HUES6 (cell line): ENCODE measurements at regions not wholly inside any gene's neighbourhood (a gene's known extent, or its start where the extent isn't known, plus 50 kb on each side); places are given as distances from the start of the nearest gene placed in this dataset.

Experiments
- H3K27ac ChIP-seq: 2 replicates; pipeline ENCODE4 v1.7.0; 2013; ENCODE audit warnings: low read depth, mild to moderate bottlenecking, low read length, inconsistent platforms
- H3K27me3 ChIP-seq: 2 replicates; pipeline ENCODE4 v1.6.1; 2013; ENCODE audit warnings: low read length; ENCODE audit not compliant: control insufficient read depth, insufficient read depth
- H3K36me3 ChIP-seq: 2 replicates; pipeline ENCODE4 v1.6.1; 2013; ENCODE audit warnings: low read length; ENCODE audit not compliant: control insufficient read depth, insufficient read depth
- H3K4me1 ChIP-seq: 2 replicates; pipeline ENCODE4 v1.6.1; 2013; ENCODE audit warnings: low read length; ENCODE audit not compliant: control insufficient read depth, insufficient read depth
- H3K4me3 ChIP-seq: 2 replicates; pipeline ENCODE4 v1.5.1; 2013; ENCODE audit warnings: low read depth, low read length
- H3K9ac ChIP-seq: one replicate; pipeline ENCODE4 v1.6.1; 2013; ENCODE audit warnings: mild to moderate bottlenecking, low read length
- H3K9me3 ChIP-seq: 2 replicates; pipeline ENCODE4 v1.6.1; 2013; ENCODE audit warnings: low read depth, low read length; ENCODE audit not compliant: control insufficient read depth, insufficient read depth

DNA sequence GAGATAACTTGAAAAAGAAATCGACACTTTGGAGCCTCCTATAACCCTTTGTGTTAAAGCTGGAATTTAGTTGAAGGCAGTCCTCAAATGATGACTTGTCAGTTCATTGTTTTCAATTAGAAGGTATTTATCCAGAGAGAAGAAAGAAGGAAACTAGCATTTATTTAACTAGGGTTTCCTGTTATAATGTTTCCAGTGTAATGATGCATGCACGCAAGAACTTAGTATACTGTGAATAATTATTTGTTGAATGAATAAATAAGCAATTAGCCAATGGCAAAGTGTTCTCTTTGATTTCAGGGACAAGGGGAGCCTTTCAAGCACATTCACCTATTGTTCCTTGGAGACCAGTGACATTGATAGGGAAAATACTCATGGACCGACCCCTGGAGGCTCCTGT lies 307.4 kb downstream of the KLF5 start:
- Histone ChIP-seq H3K9me3 (no peaks in the 10 kb centered on the region), H3K27ac (no peak overlapping the region), H3K27me3 (no peaks in the 10 kb centered on the region), H3K4me1 (no peaks in the 10 kb centered on the region), H3K4me3 (no peak overlapping the region), H3K9ac (no peak overlapping the region), H3K36me3 (no peaks in the 10 kb centered on the region)

DNA sequence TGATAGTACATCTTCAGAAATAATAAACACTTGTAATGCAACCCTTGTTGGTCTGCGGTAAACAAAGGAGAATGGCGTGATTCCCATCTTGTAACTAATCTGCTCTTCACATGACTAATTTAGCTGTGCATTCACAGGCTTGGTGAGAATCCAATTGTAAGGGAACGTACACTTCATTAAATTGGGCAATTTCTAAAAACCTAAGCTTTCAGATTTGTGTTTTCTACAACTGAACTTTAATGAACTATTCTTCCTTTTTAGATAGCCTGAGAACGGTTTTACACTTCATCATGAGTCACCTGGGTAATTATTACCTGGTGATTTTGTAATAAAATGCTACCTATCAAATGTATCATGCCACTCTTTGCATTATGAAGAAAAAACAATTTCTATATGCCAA lies 306.9 kb downstream of the KLF5 start:
- Histone ChIP-seq H3K36me3 (no peaks in the 10 kb centered on the region), H3K4me1 (no peaks in the 10 kb centered on the region), H3K4me3 (no peak overlapping the region), H3K27ac (no peak overlapping the region), H3K9ac (no peak overlapping the region), H3K9me3 (no peaks in the 10 kb centered on the region), H3K27me3 (no peaks in the 10 kb centered on the region)

DNA sequence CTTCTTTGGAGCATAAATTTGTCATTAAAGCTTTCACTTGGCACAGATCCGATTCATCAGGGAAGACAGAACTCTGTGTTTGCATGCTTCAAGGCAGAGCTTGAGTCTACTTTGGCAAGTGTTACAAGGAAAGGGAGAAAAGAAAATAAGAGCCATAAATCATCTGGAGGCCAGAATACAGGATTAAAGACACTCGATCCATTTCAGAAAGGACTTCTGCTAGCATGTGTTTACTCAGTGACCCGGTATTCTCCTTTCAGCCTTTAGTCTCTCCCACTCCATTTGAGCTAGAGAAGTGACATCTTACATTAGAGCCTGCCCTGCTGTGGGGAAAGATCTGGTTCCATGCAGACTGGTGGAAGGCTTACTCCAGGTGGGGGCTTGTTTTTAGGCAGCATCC lies 306.4 kb downstream of the KLF5 start:
- Histone ChIP-seq H3K9ac (no peak overlapping the region), H3K27ac (no peak overlapping the region), H3K4me3 (no peak overlapping the region), H3K36me3 (no peaks in the 10 kb centered on the region), H3K4me1 (no peaks in the 10 kb centered on the region), H3K9me3 (no peaks in the 10 kb centered on the region), H3K27me3 (no peaks in the 10 kb centered on the region)

GRCh38 chr13:73364736-73365135 lies 305.9 kb downstream of the KLF5 start:
- Histone ChIP-seq H3K27me3 (no peaks in the 10 kb centered on the region), H3K4me1 (no peaks in the 10 kb centered on the region), H3K36me3 (no peaks in the 10 kb centered on the region), H3K27ac (no peak overlapping the region), H3K9me3 (no peaks in the 10 kb centered on the region), H3K9ac (no peak overlapping the region), H3K4me3 (no peak overlapping the region)

DNA sequence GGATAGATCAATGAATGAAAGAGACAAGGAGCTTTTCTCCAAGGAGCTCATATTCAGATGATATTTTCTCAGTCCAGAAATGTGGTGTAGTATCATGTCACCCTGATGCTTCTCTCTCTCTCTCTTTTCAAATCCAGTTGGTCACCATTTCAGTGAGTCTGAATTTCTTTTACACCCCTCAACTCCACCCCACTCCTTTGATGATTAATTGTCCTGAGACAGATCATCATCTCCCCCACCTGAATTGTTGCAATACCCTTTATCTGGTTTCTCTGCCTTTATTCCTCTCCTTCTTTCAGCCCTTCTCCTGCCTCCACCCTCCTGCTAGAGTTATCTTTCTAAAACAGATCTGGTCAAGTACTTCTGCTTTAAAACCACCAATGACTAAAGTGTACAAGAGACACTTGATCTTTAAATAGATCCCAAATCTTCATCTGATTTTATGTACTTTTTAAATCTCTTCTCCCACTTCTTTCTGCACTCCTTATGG lies 299.8 kb downstream of the KLF5 start:
- Histone ChIP-seq H3K36me3 (no peaks in the 10 kb centered on the region), H3K9ac (no peak overlapping the region), H3K27me3 (no peaks in the 10 kb centered on the region), H3K27ac (no peak overlapping the region), H3K4me3 (no peak overlapping the region), H3K9me3 (no peaks in the 10 kb centered on the region), H3K4me1 (no peaks in the 10 kb centered on the region)

DNA sequence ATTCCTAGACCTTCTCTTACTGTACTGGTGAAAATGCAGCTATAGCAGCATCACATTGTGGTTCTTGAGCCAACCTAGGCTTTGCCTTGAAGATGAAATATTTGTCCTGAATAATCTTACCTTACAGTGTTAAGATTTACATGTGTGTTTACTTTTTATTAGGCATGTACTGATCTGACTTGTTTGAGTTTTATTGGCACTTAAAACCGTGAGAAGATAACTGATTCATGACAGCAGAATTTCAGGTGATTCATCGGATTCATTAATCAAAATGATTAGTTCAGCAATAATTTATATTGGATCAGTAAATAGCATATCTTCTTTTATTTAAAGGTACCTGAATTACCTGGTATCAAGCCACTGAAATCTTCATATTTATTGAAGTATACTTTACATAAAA lies 296.3 kb downstream of the KLF5 start:
- no peak overlapping the region for H3K27ac ChIP-seq
- no peaks in the 10 kb centered on the region for H3K9me3 ChIP-seq
- H3K27me3 ChIP-seq, result no peaks in the 10 kb centered on the region
- no peaks in the 10 kb centered on the region for H3K36me3 ChIP-seq
- no peak overlapping the region for H3K9ac ChIP-seq
- H3K4me3 ChIP-seq, result no peak overlapping the region
- no peaks in the 10 kb centered on the region for H3K4me1 ChIP-seq

- Histone ChIP-seq H3K27me3 (no peaks in the 10 kb centered on the region), H3K4me1 (no peaks in the 10 kb centered on the region), H3K4me3 (no peak overlapping the region), H3K9ac (no peak overlapping the region), H3K9me3 (no peaks in the 10 kb centered on the region), H3K27ac (no peak overlapping the region), H3K36me3 (no peaks in the 10 kb centered on the region)
Measured at GRCh38 chr13:73351730-73352129, 292.9 kb downstream of the KLF5 start.

GRCh38 chr13:73341748-73342147 lies 282.9 kb downstream of the KLF5 start:
- Histone ChIP-seq H3K36me3 (no peaks in the 10 kb centered on the region), H3K27me3 (no peaks in the 10 kb centered on the region), H3K9me3 (no peaks in the 10 kb centered on the region), H3K27ac (no peak overlapping the region), H3K4me3 (no peak overlapping the region), H3K4me1 (peaks cover 11% of the 10 kb centered on the region; the same call in 1 of the 2 replicates), H3K9ac (no peak overlapping the region)

DNA sequence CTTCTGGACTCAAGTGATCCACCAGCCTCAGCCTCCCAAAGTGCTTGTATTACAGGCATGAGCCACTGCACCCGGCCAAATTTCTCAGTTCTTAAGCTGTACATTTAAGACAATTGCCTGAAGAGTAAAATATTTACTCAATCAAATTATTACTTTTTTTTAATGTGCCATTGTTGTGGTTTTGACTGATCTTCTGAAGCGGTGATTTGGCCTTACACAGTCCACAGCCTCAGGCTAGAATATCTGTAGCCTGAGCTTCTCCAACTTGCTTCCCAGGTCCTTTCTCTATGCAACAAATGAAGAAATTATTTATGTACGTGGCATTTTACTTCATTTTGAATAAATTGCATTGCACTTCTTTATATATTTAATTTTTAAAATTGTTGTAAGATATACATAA lies 281.3 kb downstream of the KLF5 start:
- H3K36me3 ChIP-seq, result no peaks in the 10 kb centered on the region
- H3K4me1 ChIP-seq, result peaks cover 11% of the 10 kb centered on the region; the same call in 1 of the 2 replicates
- no peaks in the 10 kb centered on the region for H3K27me3 ChIP-seq
- H3K4me3 ChIP-seq, result no peak overlapping the region
- no peak overlapping the region for H3K9ac ChIP-seq
- no peak overlapping the region for H3K27ac ChIP-seq
- H3K9me3 ChIP-seq, result no peaks in the 10 kb centered on the region

GRCh38 chr13:73339086-73339485 lies 280.3 kb downstream of the KLF5 start:
- peaks cover 11% of the 10 kb centered on the region; the same call in 1 of the 2 replicates for H3K4me1 ChIP-seq
- H3K27ac ChIP-seq, result no peak overlapping the region
- no peak overlapping the region for H3K4me3 ChIP-seq
- H3K36me3 ChIP-seq, result no peaks in the 10 kb centered on the region
- no peak overlapping the region for H3K9ac ChIP-seq
- H3K27me3 ChIP-seq, result no peaks in the 10 kb centered on the region
- no peaks in the 10 kb centered on the region for H3K9me3 ChIP-seq

GRCh38 chr13:73338389-73338788 lies 279.6 kb downstream of the KLF5 start:
- H3K4me1 ChIP-seq, result peaks cover 11% of the 10 kb centered on the region; the same call in 1 of the 2 replicates
- no peak overlapping the region for H3K9ac ChIP-seq
- no peaks in the 10 kb centered on the region for H3K27me3 ChIP-seq
- no peaks in the 10 kb centered on the region for H3K9me3 ChIP-seq
- no peak overlapping the region for H3K27ac ChIP-seq
- no peaks in the 10 kb centered on the region for H3K36me3 ChIP-seq
- H3K4me3 ChIP-seq, result no peak overlapping the region

DNA sequence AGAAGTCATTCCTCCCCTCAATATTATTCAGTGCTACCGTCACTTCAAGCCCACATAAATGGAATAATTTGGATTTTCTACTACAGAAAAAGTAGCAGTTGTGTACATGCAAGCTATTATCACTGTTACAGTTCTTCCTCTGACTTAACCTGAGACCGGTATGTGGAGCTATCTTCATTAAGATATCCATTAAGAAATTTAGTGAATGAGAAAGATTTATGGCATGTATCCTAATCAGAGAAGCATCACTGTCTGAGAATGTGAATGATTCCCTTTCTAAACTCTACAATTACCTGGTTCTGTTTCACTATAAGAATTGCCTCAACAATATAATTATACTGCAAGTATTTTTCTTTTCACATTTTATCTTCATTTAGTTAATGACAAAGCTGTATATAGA lies 278.7 kb downstream of the KLF5 start:
- H3K9ac ChIP-seq, result no peak overlapping the region
- no peaks in the 10 kb centered on the region for H3K36me3 ChIP-seq
- H3K4me1 ChIP-seq, result peaks cover 11% of the 10 kb centered on the region; the same call in 1 of the 2 replicates
- H3K27ac ChIP-seq, result no peak overlapping the region
- no peaks in the 10 kb centered on the region for H3K27me3 ChIP-seq
- no peaks in the 10 kb centered on the region for H3K9me3 ChIP-seq
- H3K4me3 ChIP-seq, result no peak overlapping the region
